ENCODE measurements at regions not wholly inside any gene's neighbourhood (a gene's known extent, or its start where the extent isn't known, plus 50 kb on each side); places are given as distances from the start of the nearest gene placed in this dataset.

DNA sequence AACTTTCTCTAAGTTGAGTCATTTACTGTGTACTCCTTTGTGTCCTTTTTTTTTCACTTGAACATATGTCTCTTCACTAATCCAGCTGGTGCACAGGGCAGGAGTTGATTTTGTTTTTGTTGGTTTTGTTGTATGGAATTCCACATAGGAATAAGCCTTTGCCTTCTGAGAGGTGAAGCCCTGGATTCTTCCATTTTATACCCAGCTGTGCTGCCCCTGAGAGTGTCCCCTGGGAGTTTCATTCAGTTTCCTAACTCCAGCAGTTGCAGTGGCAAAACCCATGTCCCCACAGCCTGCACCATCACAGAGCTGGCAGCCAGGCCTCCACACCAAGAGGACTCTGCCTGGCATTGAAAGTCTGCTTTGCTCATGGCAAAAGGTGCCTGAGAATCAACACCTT lies 107.3 kb upstream of the SYNDIG1 start:
- H3K36me3 ChIP-seq (ENCODE audit: control insufficient read depth in 4 of 4, insufficient read depth in 3 of 4, low read depth in 1 of 4, low read length in 3 of 4), result no peaks in the 10 kb centered on the region
- TF ChIP-seq, protein P1, sequence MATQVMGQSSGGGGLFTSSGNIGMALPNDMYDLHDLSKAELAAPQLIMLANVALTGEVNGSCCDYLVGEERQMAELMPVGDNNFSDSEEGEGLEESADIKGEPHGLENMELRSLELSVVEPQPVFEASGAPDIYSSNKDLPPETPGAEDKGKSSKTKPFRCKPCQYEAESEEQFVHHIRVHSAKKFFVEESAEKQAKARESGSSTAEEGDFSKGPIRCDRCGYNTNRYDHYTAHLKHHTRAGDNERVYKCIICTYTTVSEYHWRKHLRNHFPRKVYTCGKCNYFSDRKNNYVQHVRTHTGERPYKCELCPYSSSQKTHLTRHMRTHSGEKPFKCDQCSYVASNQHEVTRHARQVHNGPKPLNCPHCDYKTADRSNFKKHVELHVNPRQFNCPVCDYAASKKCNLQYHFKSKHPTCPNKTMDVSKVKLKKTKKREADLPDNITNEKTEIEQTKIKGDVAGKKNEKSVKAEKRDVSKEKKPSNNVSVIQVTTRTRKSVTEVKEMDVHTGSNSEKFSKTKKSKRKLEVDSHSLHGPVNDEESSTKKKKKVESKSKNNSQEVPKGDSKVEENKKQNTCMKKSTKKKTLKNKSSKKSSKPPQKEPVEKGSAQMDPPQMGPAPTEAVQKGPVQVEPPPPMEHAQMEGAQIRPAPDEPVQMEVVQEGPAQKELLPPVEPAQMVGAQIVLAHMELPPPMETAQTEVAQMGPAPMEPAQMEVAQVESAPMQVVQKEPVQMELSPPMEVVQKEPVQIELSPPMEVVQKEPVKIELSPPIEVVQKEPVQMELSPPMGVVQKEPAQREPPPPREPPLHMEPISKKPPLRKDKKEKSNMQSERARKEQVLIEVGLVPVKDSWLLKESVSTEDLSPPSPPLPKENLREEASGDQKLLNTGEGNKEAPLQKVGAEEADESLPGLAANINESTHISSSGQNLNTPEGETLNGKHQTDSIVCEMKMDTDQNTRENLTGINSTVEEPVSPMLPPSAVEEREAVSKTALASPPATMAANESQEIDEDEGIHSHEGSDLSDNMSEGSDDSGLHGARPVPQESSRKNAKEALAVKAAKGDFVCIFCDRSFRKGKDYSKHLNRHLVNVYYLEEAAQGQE (IDR thresholded peaks at IDR 0.05), result no peak
- TF ChIP-seq, protein P2, sequence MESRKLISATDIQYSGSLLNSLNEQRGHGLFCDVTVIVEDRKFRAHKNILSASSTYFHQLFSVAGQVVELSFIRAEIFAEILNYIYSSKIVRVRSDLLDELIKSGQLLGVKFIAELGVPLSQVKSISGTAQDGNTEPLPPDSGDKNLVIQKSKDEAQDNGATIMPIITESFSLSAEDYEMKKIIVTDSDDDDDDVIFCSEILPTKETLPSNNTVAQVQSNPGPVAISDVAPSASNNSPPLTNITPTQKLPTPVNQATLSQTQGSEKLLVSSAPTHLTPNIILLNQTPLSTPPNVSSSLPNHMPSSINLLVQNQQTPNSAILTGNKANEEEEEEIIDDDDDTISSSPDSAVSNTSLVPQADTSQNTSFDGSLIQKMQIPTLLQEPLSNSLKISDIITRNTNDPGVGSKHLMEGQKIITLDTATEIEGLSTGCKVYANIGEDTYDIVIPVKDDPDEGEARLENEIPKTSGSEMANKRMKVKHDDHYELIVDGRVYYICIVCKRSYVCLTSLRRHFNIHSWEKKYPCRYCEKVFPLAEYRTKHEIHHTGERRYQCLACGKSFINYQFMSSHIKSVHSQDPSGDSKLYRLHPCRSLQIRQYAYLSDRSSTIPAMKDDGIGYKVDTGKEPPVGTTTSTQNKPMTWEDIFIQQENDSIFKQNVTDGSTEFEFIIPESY (IDR thresholded peaks at IDR 0.05), result no peak
- H3K4me3 ChIP-seq (ENCODE audit: low read depth in 1 of 3, low read length in 3 of 3), result no peak overlapping the region
- no peak overlapping the region for H3K27ac ChIP-seq (ENCODE audit: low read depth in 1 of 2, low read length in 2 of 2)
- no peak overlapping the region for H3K9ac ChIP-seq (ENCODE audit: low read depth in 1 of 2, low read length in 2 of 2)
- peaks cover 3 to 20% (median 8%) of the 10 kb centered on the region in 4 donors for H3K9me3 ChIP-seq (ENCODE audit: control insufficient read depth in 4 of 4, low read length in 3 of 4)
- H3K27me3 ChIP-seq (ENCODE audit: control insufficient read depth in 4 of 4, insufficient read depth in 4 of 4, low read length in 3 of 4), result peaks cover 0 to 2% (median 0%) of the 10 kb centered on the region in 4 donors
- no peaks in the 10 kb centered on the region for H3K4me1 ChIP-seq (ENCODE audit: control insufficient read depth in 4 of 4, insufficient read depth in 4 of 4, low read length in 3 of 4)
- peak; percentile 23 for DNase-seq (ENCODE audit: low spot score)

DNA sequence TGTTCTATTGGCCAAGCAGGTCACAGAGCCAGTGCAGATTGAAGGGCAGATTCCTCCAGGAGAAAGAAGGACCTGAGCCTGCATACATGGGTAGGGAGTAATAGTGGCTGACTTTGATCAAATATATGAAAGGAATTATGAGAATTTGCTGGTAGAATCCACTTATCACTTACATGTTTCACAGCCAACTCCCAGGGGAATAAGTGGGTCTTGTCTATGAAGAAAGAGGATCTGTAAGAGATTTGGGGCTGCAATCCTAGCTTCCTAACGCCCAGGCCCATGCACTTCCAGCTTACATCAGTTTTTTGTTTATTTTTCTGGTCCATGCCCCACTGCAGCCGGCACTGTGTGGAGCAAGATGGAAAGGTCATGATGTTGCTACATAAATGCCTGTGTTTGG lies 107.9 kb upstream of the SYNDIG1 start:
- Histone ChIP-seq H3K27ac (ENCODE audit: low read depth in 1 of 2, low read length in 2 of 2) (no peak overlapping the region), H3K4me1 (ENCODE audit: control insufficient read depth in 4 of 4, insufficient read depth in 4 of 4, low read length in 3 of 4) (no peaks in the 10 kb centered on the region), H3K9me3 (ENCODE audit: control insufficient read depth in 4 of 4, low read length in 3 of 4) (peaks cover 3 to 20% (median 8%) of the 10 kb centered on the region in 4 donors), H3K9ac (ENCODE audit: low read depth in 1 of 2, low read length in 2 of 2) (no peak overlapping the region), H3K4me3 (ENCODE audit: low read depth in 1 of 3, low read length in 3 of 3) (no peak overlapping the region), H3K27me3 (ENCODE audit: control insufficient read depth in 4 of 4, insufficient read depth in 4 of 4, low read length in 3 of 4) (peaks cover 0 to 2% (median 0%) of the 10 kb centered on the region in 4 donors), H3K36me3 (ENCODE audit: control insufficient read depth in 4 of 4, insufficient read depth in 3 of 4, low read depth in 1 of 4, low read length in 3 of 4) (no peaks in the 10 kb centered on the region)
- 40% methylated on average over 2 of the region's 2 CpGs for WGBS
- peak; percentile 0 for DNase-seq (ENCODE audit: low spot score)
- TF ChIP-seq NR2F2 (IDR thresholded peaks at IDR 0.05), result no peak
- no peak for TF ChIP-seq FOXA2 (IDR thresholded peaks at IDR 0.05)
- TF ChIP-seq HNF4G (IDR thresholded peaks at IDR 0.05), result no peak
- TF ChIP-seq CTCF (IDR thresholded peaks at IDR 0.05; ENCODE audit: low read depth, low read length, missing input control), result no peak
- no peak for TF ChIP-seq JUND (IDR thresholded peaks at IDR 0.05)
- TF ChIP-seq, protein P2 (IDR thresholded peaks at IDR 0.05), result no peak
- TF ChIP-seq HNF4A (conservative IDR thresholded peaks at IDR 0.05), result no peak
- no peak for TF ChIP-seq YY1 (IDR thresholded peaks at IDR 0.05)
- no peak for TF ChIP-seq MAX (IDR thresholded peaks at IDR 0.05)
- TF ChIP-seq SP1 (IDR thresholded peaks at IDR 0.05), result no peak
- no peak for TF ChIP-seq EGR1 (IDR thresholded peaks at IDR 0.05; ENCODE audit: low read depth in 2 of 2)
- TF ChIP-seq FOXA1 (IDR thresholded peaks at IDR 0.05), result no peak
- TF ChIP-seq GABPA (IDR thresholded peaks at IDR 0.05 in 1 of 2, conservative IDR thresholded peaks at IDR 0.05 in 1 of 2), result no peak
- no peak for TF ChIP-seq TAF1 (conservative IDR thresholded peaks at IDR 0.05)
